HG02840 (cell line): ENCODE measurements at regions not wholly inside any gene's neighbourhood (a gene's known extent, or its start where the extent isn't known, plus 50 kb on each side); places are given as distances from the start of the nearest gene placed in this dataset.

Experiments used
- ATAC-seq: cut with Tn5 transposase; IDR thresholded peaks from one replicate; pipeline ENCODE4 v1.9.1; 2021; ENCODE audit warnings: mild to moderate bottlenecking, moderate library complexity, moderate number of reproducible peaks; ENCODE audit not compliant: unreplicated experiment, low FRiP score

DNA sequence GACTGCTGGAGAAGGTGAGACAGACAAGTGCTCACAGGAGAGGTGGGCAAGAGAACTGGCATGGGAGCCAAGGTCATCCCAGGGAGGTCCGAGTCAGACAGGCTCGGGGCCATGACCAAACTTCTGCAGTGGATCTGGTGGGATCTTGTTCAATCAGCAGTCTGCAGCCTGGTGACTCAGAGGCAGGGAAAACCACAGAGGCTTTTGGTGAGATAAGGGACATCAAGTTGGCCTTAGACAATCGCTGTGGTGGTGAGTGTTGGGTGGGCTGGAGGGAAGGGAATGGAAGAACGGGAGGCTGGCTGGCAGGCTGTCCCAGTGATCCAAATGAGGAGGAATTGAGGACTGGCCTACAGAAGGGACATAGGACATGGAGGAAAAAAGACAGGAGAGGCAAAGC is 123.8 kb downstream of the TMEM174 start:
- ATAC-seq = no peak

DNA sequence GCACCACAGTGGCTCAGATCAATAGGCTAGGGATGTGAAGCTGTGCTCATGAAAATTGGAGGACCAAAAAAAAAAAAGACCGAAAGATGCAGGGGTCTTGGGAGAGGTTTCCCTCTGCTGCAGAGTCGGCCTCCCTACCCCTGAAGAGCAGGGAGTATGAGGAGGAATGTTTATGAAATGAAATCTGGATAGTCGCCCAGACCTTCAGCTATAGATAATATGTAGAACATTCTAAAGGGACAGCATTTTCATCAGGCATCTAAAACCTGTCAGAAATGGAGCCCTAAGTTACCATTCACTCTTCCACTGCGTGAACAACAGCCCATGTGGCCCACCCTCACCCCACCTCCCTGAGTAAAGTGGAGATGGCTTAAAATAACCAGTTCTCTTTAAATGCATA is 122.9 kb downstream of the TMEM174 start:
- no peak for ATAC-seq

DNA sequence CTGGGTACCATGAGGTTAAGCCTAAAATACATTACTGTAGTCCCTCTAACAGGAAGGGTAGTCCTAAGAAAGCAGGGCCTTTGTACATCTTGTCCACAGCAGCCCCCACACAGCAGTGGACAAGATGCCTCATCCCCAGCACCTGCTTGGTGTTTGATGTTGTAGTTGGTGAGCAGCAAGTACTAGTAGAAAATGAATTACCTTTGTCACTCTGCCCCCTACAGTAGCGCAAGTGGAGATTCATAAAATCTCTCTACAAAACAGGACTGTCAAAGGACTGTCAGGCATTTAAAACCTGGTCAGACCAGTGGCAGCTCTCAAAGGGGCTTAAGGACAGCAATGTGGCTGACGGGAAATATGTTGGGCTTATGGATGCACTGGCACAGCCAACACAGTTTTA is 122.5 kb downstream of the TMEM174 start:
- no peak for ATAC-seq

DNA sequence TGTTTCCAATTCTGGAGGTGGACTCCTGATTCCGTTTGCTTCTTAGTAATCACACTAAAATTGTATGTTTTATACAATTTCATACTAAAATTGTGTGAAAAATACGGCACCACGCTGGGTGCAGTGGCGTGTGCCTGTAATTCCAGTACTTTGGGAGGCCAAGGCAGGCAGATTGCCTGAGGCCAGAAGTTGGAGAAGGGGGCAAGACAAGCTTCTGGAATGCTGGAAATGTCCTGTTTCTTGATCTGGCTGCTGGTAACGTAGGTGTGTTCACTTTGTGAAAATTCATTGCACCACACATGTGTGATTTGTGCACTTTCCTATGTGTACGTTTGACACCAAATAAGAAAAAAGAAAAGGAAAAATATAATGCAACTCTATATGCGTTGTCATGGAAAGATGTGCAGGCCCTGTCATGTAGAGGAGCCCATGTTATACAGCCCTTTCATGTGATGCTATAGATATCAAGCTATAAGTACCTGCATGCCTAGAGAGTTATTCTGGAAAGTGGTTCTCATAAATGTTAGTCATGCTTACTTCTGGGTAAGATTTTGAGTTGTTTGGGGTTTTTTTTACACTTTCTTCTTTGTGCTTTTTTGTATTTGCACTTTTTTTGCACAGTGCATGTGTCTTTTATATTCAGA is 119.9 kb downstream of the TMEM174 start:
- no peak for ATAC-seq

DNA sequence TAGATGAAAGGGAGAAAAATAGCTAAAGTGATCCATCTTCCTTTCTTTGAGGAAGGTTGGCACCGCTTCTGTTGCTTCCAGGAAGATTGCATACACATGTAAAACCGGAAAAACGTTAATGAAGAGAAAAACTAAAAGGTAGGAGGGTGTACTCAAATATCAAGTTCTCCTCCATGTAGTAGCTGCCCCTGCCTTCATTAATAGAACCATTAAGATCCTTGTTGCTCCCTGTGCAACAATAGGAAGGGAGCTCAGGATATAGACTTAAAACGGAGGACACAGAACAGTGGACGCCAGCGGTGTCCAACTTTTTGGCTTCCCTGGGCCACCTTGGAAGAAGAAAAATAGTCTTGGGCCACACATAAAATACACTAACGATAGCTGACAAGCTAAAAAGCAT is 118.9 kb downstream of the TMEM174 start:
- ATAC-seq = no peak

DNA sequence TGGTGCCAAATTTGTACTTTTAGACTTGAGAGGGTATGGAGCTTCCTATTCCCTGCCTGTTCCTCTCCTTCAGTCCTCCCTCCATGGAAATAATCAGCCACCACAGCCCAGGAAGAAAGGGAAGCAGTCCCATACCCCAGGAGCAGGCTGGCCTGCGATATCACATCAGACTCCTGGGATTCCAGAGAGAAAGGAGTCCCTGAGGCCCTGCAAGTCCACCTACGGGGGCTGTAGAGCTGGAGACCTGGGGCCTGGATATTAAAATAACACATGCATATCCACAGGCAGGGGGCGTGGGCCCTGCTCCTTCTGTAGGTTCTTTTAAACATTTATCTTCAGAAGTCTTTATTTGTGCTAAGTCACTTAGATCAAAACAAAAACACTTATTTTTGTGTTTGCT is 117.2 kb downstream of the TMEM174 start:
- ATAC-seq = no peak

DNA sequence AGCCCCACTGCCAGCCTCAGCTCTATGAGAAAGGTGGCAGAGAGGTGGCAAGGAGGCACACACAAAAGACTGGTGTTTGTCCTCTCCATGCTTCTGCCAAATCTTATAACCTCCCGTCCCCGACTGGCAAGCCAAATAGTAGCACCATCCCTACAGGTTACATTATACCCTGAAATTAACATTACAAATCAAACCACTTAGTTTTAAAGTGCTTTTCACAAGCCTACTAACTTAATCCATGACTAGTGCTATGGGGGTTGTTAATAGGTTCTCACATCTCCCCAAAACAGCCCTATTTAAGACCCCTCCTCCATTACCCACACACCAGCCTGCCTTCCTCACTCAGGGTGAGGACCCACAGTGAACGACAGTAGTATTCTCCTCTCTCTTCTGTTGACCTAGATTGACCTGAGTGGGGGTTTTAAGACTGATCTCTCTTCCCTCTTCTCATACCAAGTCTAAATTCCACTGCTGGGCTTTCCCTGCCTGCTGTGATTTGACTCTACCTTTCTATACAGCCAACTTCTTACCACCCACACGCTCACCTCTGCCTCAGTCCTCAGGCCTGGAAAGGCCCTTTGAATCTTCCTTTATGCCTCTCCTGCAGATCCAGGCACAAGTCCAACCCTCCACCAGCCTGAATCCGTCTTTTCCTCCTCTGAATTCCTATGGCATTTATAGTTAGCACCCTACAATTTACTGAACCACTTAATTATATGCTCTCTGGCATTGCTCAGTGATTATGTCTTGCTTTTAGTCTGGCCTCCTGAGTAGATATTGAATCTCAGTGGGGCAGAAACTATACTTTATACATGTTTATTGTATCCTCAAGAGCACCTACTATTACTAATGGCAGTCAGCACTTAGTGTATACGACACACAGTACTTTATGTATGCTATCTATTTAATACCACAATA is 116.1 kb downstream of the TMEM174 start:
- no peak for ATAC-seq

DNA sequence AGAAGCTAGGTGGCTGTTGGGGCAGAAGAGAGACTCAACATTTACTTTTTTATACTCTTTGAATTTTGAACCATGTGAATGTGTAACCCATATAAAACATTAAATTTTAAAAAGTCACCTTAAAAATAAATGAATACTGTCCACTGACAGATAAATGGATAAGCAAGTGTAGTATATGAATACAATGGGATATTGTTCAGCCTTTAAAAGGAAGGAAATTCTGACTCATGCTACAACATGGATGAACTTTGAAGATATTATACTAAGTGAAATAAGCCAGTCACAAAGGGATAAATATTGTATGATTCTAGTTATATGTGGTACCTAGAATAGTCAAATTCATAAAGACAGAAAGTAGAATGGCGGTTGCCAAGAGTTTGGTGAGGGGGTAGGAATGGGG is 113.9 kb downstream of the TMEM174 start:
- no peak for ATAC-seq

DNA sequence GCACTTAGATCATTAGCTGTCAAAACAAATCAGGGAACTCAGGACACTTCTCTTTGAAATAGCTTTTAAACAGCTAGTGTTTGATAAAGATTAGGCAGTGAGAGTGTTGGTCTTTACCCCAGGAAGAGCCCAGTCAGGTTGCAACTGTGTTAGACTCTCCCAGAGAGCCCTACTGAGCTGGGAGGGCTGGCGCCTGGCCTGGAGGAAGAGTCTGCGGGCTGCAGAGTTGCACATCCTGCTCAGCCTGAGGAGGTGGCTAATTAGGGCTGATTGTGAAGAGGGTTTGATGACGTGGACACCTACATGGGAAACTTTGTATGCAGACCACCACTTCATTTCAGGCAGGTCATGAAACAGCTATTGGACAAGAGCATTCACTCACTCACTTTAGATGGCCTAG is 112.0 kb downstream of the TMEM174 start:
- ATAC-seq = no peak

DNA sequence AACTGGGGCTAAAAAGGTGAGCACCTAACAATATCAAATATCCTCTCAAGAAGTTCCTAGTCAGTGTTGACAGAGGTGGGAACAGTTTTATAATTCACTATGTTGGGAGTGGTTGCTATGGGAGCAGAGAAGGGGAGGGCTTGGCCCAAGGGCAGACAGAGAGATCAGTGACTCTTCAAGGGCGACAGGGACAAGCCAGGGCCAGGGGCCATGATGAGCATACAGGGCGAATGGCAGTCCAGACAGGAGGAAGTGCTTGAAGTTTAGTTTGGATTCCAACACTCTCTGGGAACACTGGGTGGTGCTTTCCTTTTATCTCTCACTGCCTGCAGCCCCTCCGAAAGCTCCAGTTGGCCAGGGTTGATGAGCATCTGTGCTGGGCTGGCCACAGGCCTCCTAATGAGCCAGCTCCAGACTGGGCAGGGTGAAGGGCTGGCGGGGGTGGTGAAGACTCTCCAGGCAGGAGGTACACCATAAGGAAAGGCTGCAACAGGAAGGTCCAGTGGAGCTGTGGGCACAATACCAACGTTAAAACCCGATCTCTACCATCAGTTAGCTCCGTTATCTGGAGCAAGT is 111.3 kb downstream of the TMEM174 start:
- no peak for ATAC-seq

DNA sequence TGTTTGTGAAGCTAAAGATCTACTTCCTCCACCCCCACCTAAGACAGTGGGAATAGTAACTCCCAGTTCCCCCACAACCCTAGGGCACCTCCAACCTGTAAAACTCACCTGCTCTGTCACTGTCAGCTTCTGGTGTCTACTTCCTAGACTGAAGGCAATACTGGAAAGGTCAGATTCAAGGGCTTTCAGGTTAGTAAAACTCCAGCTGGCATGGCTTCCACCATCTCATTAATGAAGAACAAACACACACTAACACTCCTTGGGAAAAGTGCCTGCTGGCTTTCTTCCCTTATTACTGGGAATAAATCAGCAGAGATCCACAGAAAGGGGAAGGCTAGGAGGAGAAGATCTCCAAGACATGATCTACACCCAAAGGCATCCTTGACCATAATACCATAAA is 109.9 kb downstream of the TMEM174 start:
- ATAC-seq = no peak

DNA sequence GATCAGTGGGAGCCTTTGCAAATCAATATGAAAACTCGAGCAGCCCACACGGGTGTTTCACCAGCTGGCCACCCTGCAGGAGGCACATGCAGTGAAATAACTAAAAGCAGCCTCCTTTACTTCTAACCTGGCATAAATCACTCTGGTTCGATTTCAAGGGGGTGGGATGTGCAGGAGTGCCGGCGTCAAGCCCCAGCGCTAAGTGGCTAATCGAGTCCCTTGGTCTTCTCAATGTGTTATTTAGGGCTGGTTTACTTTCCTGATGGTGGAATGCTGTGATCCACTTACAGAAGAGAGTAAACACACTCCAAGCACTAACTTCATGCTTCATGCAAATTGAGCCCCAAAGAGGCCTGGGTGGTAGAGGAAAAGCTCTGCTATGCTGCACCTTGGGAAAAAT is 109.4 kb downstream of the TMEM174 start:
- no peak for ATAC-seq

DNA sequence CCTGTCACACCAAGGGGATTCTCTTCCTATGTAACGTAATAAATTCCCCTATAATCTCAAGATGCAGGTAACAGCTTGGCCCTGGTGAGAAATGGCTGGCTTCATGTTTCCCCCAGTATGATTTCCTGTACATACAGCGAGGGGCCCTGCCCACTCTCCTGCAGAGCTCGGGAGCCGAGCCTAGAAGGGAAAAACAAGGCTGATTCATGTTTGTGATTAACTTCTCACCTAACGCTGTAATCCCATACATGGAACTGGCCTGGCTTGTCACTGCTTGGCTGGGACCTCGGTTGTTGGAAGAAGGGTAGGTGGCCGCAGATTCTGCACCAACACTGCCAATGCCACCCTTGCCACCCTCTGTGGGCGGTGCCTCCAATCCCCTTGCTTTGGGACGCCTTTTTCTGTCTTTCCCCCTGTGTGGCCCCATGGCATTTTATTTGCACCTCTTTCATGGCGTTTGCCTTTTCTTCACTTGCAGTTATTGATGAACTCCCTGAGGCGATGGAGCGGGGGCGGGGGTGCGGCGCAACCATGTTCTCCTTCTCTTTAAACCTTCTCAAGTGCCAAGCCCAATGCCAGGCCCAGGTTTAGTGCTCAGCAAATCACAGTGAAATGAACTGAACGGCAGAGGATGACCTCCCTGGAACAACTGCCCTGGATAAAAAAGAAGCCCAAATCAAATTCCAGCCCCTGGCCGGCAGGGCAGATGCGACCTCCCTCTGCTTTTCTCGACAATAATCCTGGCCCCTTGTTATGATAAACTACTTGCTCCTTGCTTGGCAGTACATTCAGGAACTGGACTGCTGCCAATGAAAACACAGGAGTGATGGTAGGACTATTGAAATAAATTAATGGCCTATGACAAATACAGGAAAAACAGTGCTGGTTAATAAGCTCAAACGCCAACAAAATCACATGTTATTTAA is 108.1 kb downstream of the TMEM174 start:
- no peak for ATAC-seq

DNA sequence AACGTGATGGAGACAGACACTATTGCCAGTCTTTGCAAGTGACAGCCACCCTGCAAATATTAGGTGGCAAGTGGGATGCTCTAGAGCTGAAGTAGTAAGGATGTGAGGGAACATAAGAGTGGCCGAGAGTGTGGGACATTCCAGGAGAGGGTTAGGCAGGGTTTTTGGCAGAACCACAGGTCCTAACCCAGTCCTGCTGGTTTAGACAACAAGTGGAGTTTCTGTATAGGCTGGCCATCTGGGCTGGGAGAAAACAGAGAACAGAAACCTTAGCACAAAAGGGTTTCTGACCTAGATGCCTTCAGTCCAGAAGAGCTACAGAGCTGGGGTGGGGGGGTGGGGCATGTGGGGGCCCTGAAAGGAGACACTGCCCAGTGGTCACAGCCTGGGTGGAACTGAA is 107.4 kb downstream of the TMEM174 start:
- no peak for ATAC-seq

DNA sequence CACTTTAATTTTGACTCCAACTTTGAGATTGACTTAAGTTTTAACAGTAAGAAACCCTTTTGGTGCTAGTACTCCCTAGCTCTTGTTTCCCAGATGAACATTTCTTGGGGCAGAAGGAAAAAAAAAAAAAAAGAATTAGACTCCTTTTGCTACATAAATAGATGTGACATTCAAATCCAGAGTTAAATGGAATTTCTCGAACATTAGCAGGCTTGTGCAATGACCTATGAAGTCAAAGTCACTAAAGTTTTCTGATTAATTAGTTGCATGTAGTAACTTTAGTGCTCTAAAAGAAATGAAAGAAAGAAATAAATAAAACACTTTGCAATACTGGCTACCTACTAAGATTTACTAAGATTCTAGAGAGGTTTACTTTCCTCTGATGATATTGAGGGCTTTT is 106.8 kb downstream of the TMEM174 start:
- ATAC-seq = no peak

DNA sequence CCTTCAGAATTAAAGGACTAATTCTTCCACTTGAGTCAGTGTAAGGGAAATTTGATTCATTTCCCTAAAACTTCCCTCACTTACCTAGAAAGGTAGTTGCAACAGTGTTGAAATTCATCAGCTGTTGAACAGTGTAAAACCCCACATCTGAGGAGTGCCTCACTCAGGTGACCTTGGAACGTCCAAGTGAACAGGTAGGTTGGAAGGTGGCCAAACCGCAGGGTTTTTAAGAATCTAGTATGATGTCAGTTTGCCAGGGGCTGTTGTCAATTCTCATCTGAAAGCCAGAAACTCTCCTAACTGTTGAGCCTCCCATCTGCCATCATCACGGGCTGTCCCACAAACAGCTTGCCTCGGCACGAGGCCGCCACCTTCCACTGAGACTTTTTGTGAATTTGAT is 105.7 kb downstream of the TMEM174 start:
- no peak for ATAC-seq

DNA sequence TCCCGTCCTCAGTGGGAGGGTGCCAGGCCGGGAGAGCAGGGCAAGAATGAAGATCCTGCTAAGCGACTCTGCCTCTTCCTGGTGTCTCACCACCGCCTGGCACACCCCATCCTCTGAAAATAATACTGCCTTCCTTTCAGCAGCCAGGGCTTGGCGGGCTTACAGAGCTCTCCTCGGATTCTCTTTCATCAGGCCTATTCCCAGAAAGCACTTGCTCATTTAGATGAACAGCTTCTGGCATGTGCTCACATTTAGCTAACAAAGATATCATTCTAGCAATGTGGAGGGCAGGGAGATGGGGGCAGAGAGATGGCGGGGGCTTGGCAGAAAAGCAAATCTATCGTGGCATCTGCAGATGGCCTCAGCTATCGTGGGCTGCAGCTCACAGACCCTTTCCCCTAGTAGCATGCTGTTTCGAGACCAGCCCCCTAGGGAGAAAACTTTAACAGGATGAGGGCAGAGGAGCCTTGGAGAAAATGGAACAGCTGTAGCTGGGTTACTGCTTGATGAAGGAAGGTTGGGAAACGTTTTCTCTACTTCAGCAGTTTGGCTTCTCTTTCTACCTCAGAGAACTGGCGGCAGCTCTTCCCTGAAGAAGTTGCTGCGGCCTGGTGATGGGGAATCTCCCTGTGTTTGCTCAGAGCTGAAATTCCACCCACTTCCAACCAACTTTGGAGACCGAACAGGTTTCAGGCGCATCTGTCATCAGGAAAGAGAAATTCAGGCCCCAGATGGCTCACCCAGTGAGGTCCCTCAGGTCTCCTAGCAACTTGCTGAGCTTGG is 102.1 kb downstream of the TMEM174 start:
- ATAC-seq = no peak

DNA sequence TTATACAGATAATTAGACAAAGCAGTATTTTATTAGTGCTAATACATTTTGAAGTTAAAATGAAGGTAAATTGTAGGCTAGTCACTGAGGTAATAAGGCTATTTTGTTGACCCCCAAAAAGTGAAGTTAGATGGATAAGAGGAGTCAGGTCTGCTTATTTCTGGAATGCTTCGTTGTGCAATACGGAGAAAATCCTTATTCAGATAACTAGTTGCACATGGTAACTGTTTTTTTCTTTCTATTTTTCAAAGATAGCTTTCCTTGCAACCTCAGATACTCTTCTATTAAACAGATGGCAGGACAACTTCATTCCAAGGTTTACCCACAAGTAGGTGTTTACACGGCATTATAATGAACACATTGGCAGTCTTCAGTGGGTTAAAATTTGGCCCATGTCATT is 101.1 kb downstream of the TMEM174 start:
- ATAC-seq = no peak

DNA sequence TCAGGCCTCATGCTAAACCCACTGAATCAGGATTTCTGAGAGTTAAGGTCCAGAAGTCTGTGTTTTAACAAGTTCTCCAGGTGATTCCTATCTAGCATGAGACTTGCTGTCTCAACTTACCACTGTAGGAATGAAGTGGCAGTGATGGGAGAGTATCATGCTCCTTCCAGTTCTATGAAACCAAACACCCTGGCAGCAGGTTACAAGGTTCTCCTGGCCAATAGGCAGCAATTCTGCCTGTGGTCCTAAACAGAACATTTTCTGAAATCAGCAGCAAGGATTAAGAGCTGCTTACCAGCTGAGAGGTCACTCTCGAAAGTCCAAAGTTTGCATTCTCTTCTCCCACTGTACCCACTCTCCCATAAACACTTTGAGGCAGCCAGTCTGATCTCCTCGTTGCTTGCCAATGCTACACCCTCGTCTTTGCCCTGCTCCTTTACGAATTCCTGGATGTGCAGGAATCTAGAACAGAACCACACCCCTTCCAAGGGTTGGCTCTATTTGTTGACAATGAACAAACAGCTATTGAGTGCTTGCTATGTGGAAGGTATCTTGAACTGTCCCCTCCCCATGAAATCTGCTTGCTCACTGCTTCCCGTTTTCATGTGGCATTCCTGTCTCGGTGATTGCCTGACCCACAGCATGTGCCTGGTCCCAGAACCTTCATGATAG is 100.5 kb downstream of the TMEM174 start:
- ATAC-seq = no peak
